SU-DHL-6 (cell line): ENCODE measurements at regions not wholly inside any gene's neighbourhood (a gene's known extent, or its start where the extent isn't known, plus 50 kb on each side); places are given as distances from the start of the nearest gene placed in this dataset.

Source experiments
- CTCF ChIP-seq: fragments of 200-600 bp; sonication (generic); IDR thresholded peaks from one replicate; pipeline ENCODE4 v1.5.1; 2017; ENCODE audit warnings: antibody characterized with exemption, mild to moderate bottlenecking, low read length, moderate library complexity; ENCODE audit not compliant: insufficient read depth, poor library complexity, severe bottlenecking
- EZH2phosphoT487 ChIP-seq: fragments of 200-600 bp; sonication (generic), shearing (Covaris generic); conservative IDR thresholded peaks from 2 replicates; pipeline ENCODE4 v1.6.1; 2018; ENCODE audit warnings: mild to moderate bottlenecking, antibody characterized with exemption, low read length, moderate library complexity, mixed read lengths

- TF ChIP-seq CTCF = no peak
- no peak for TF ChIP-seq EZH2phosphoT487
Measured at GRCh38 chr3:106125321-106125720, 256.5 kb upstream of the CBLB start.
